Tibial nerve (tissue), 4 donors: ENCODE measurements at regions not wholly inside any gene's neighbourhood (a gene's known extent, or its start where the extent isn't known, plus 50 kb on each side); places are given as distances from the start of the nearest gene placed in this dataset.

Experiments
- CTCF ChIP-seq, 5 experiments: fragments of 200-600 bp in 3 of 5; fragments of 450-650 bp in 2 of 5; sonication (generic) in 3 of 5; IDR thresholded peaks; one replicate each; pipeline ENCODE4 v1.5.1; 2016 to 2019; ENCODE audit warnings: antibody characterized with exemption in 5 of 5, mild to moderate bottlenecking in 3 of 5, moderate library complexity in 2 of 5
- EP300 ChIP-seq, 2 donors: sonication (generic); formaldehyde crosslinking; IDR thresholded peaks; one replicate each; pipeline ENCODE4 v1.6.1; 2017; ENCODE audit warnings: antibody characterized with exemption in 2 of 2, mild to moderate bottlenecking in 1 of 2
- POLR2A ChIP-seq, 2 donors: fragments of 450-650 bp; IDR thresholded peaks; one replicate each; pipeline ENCODE4 v1.6.1; 2017; ENCODE audit warnings: antibody characterized with exemption in 2 of 2, mild to moderate bottlenecking in 2 of 2, moderate library complexity in 2 of 2

GRCh38 chr11:29244355-29244754, 772.5 kb downstream of the KCNA4 start:
- TF ChIP-seq CTCF (IDR thresholded peaks at IDR 0.05) (no peak), POLR2A (IDR thresholded peaks at IDR 0.05) (no peak), EP300 (IDR thresholded peaks at IDR 0.05) (no peak)
